ENCODE measurements at regions not wholly inside any gene's neighbourhood (a gene's known extent, or its start where the extent isn't known, plus 50 kb on each side); places are given as distances from the start of the nearest gene placed in this dataset.

DNA sequence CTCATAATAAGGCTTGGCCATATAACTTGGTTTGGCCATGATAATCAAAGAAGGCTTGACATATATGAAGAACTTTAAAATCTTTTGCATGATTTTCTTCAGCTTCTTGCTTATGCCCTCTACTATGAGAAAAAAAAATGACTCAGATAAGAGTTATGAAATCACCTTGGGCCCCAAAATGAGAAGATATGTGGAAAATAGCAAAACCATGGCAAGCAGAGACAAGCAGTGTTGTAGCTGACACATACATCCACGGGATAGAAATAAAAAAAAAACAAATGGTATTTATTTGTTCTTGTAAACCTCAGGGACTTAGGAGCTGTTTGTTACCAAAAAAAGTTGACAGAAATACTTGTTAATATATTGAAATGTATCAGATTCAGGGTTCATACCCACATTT, 614.8 kb upstream of the BCHE start:
- Histone ChIP-seq H3K9me3 (ENCODE audit: control insufficient read depth, insufficient read depth, low read depth, low read length) (no peaks in the 10 kb centered on the region), H3K4me3 (ENCODE audit: low read depth in 2 of 2, low read length in 2 of 2) (no peak overlapping the region), H3K27me3 (ENCODE audit: control insufficient read depth, insufficient read depth, low read length) (no peaks in the 10 kb centered on the region), H3K4me1 (ENCODE audit: control insufficient read depth, insufficient read depth, low read length) (no peaks in the 10 kb centered on the region), H3K36me3 (ENCODE audit: control insufficient read depth, insufficient read depth, low read length) (no peaks in the 10 kb centered on the region), H3K27ac (ENCODE audit: low read length) (no peak overlapping the region)
- in situ Hi-C loops (cut with HindIII; ENCODE audit: low pct_unique_long_range_greater_than_20kb, low sequenced_read_pairs), result no loop called here
- CTCF ChIA-PET, result no interaction called here
- ATAC-seq (no peak), DNase-seq (ENCODE audit: low read depth, low spot score) (no peak)
- POLR2A ChIA-PET, result no interaction called here
- TF ChIP-seq TCF7L2 (IDR thresholded peaks at IDR 0.05; ENCODE audit: low read depth, low read length), result no peak
- intact Hi-C loops (cut with micrococcal nuclease; ENCODE audit: unreplicated experiment), result no loop called here
- no TSS peak for BruUV-seq (replicated peaks)

DNA sequence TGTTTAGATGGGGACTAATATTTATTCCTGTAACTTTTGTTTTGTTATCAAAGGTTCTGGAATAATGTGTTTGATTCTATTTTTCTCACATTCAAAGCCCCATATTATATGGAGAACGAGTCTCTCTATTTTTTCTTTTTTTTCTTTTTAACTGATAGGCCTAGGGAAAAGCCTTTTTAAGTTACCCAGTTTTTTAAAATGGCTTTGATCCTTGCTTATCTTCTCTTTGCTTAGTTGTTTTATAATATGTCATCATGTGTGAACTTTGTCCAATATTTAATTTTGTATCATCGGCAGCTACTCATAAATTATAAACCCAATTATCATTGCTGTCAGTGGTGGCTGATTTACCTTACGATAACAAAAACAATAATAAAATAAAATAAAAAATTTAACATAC, 610.3 kb upstream of the BCHE start:
- DNase-seq (ENCODE audit: low read depth, low spot score), result no peak
- intact Hi-C loops (cut with micrococcal nuclease; ENCODE audit: unreplicated experiment), result no loop called here
- ChIA-PET POLR2A (no interaction called here), CTCF (no interaction called here)
- BruUV-seq (replicated peaks), result no TSS peak
- in situ Hi-C loops (cut with HindIII; ENCODE audit: low pct_unique_long_range_greater_than_20kb, low sequenced_read_pairs), result no loop called here
- Histone ChIP-seq H3K9me3 (ENCODE audit: control insufficient read depth, insufficient read depth, low read depth, low read length) (no peaks in the 10 kb centered on the region), H3K36me3 (ENCODE audit: control insufficient read depth, insufficient read depth, low read length) (no peaks in the 10 kb centered on the region), H3K27ac (ENCODE audit: low read length) (no peak overlapping the region), H3K4me3 (ENCODE audit: low read depth in 2 of 2, low read length in 2 of 2) (no peak overlapping the region), H3K4me1 (ENCODE audit: control insufficient read depth, insufficient read depth, low read length) (no peaks in the 10 kb centered on the region), H3K27me3 (ENCODE audit: control insufficient read depth, insufficient read depth, low read length) (no peaks in the 10 kb centered on the region)
- TF ChIP-seq TCF7L2 (IDR thresholded peaks at IDR 0.05; ENCODE audit: low read depth, low read length), result no peak
- TF ChIP-seq, protein P1, sequence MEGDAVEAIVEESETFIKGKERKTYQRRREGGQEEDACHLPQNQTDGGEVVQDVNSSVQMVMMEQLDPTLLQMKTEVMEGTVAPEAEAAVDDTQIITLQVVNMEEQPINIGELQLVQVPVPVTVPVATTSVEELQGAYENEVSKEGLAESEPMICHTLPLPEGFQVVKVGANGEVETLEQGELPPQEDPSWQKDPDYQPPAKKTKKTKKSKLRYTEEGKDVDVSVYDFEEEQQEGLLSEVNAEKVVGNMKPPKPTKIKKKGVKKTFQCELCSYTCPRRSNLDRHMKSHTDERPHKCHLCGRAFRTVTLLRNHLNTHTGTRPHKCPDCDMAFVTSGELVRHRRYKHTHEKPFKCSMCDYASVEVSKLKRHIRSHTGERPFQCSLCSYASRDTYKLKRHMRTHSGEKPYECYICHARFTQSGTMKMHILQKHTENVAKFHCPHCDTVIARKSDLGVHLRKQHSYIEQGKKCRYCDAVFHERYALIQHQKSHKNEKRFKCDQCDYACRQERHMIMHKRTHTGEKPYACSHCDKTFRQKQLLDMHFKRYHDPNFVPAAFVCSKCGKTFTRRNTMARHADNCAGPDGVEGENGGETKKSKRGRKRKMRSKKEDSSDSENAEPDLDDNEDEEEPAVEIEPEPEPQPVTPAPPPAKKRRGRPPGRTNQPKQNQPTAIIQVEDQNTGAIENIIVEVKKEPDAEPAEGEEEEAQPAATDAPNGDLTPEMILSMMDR (IDR thresholded peaks at IDR 0.05), result no peak
- TF ChIP-seq, protein P2, sequence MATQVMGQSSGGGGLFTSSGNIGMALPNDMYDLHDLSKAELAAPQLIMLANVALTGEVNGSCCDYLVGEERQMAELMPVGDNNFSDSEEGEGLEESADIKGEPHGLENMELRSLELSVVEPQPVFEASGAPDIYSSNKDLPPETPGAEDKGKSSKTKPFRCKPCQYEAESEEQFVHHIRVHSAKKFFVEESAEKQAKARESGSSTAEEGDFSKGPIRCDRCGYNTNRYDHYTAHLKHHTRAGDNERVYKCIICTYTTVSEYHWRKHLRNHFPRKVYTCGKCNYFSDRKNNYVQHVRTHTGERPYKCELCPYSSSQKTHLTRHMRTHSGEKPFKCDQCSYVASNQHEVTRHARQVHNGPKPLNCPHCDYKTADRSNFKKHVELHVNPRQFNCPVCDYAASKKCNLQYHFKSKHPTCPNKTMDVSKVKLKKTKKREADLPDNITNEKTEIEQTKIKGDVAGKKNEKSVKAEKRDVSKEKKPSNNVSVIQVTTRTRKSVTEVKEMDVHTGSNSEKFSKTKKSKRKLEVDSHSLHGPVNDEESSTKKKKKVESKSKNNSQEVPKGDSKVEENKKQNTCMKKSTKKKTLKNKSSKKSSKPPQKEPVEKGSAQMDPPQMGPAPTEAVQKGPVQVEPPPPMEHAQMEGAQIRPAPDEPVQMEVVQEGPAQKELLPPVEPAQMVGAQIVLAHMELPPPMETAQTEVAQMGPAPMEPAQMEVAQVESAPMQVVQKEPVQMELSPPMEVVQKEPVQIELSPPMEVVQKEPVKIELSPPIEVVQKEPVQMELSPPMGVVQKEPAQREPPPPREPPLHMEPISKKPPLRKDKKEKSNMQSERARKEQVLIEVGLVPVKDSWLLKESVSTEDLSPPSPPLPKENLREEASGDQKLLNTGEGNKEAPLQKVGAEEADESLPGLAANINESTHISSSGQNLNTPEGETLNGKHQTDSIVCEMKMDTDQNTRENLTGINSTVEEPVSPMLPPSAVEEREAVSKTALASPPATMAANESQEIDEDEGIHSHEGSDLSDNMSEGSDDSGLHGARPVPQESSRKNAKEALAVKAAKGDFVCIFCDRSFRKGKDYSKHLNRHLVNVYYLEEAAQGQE (IDR thresholded peaks at IDR 0.05; ENCODE audit: insufficient read depth in 1 of 2, low read depth in 2 of 2, low read length in 1 of 2), result no peak
- TF ChIP-seq SIN3A (IDR thresholded peaks at IDR 0.05; ENCODE audit: borderline replicate concordance, insufficient read depth, low read depth, low read length), result no peak
- TF ChIP-seq POLR2AphosphoS5 (IDR thresholded peaks at IDR 0.05; ENCODE audit: low read depth, low read length), result no peak
- ATAC-seq, result no peak

DNA sequence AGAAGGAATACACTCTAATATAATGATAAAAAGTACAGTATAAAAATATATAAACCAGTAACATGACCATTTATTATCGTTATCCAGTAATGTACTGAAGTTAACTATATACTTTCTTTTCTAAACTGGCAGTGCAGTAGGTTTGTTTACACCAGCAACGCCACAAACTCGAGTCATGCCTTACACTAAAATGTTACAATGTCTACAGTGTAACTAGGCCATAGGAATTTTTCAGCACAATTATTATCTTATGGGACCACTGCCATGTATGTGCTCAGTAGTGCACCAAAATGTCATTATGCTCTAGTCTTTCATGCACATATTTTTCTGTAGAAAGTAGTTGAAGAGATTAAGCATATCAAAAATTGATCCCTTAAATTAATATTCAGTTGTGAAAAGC, 609.8 kb upstream of the BCHE start:
- POLR2A ChIA-PET, result no interaction called here
- no peak for ATAC-seq
- Histone ChIP-seq H3K27ac (ENCODE audit: low read length) (no peak overlapping the region), H3K27me3 (ENCODE audit: control insufficient read depth, insufficient read depth, low read length) (no peaks in the 10 kb centered on the region), H3K36me3 (ENCODE audit: control insufficient read depth, insufficient read depth, low read length) (no peaks in the 10 kb centered on the region), H3K4me1 (ENCODE audit: control insufficient read depth, insufficient read depth, low read length) (no peaks in the 10 kb centered on the region), H3K9me3 (ENCODE audit: control insufficient read depth, insufficient read depth, low read depth, low read length) (no peaks in the 10 kb centered on the region), H3K4me3 (ENCODE audit: low read depth in 2 of 2, low read length in 2 of 2) (no peak overlapping the region)
- in situ Hi-C loops (cut with HindIII; ENCODE audit: low pct_unique_long_range_greater_than_20kb, low sequenced_read_pairs) (no loop called here), intact Hi-C loops (cut with micrococcal nuclease; ENCODE audit: unreplicated experiment) (no loop called here)
- CTCF ChIA-PET, result no interaction called here
- TF ChIP-seq POLR2AphosphoS5 (IDR thresholded peaks at IDR 0.05; ENCODE audit: low read depth, low read length), result no peak
- TF ChIP-seq SIN3A (IDR thresholded peaks at IDR 0.05; ENCODE audit: borderline replicate concordance, insufficient read depth, low read depth, low read length), result no peak
- TF ChIP-seq TCF7L2 (IDR thresholded peaks at IDR 0.05; ENCODE audit: low read depth, low read length), result no peak
- TF ChIP-seq, protein P1 (IDR thresholded peaks at IDR 0.05), result no peak
- TF ChIP-seq, protein P2 (IDR thresholded peaks at IDR 0.05; ENCODE audit: insufficient read depth in 1 of 2, low read depth in 2 of 2, low read length in 1 of 2), result no peak
- BruUV-seq (replicated peaks), result no TSS peak
- DNase-seq (ENCODE audit: low read depth, low spot score), result no peak
